Lower leg skin (tissue), 3 donors: ENCODE measurements at regions not wholly inside any gene's neighbourhood (a gene's known extent, or its start where the extent isn't known, plus 50 kb on each side); places are given as distances from the start of the nearest gene placed in this dataset.

Source experiments
- CTCF ChIP-seq, 3 donors: fragments of 450-650 bp; IDR thresholded peaks; one replicate each; pipeline ENCODE4 v1.5.1; 2016; ENCODE audit warnings: antibody characterized with exemption in 3 of 3, mild to moderate bottlenecking in 3 of 3, moderate library complexity in 2 of 3
- POLR2A ChIP-seq, 2 donors: fragments of 450-650 bp; IDR thresholded peaks; one replicate each; pipeline ENCODE4 v1.6.1; 2016 to 2017; ENCODE audit warnings: antibody characterized with exemption in 2 of 2, mild to moderate bottlenecking in 1 of 2, moderate library complexity in 1 of 2

GRCh38 chr10:64795847-64796246 is 1274.6 kb downstream of the REEP3 start:
- TF ChIP-seq CTCF (IDR thresholded peaks at IDR 0.05) (no peak), POLR2A (IDR thresholded peaks at IDR 0.05) (no peak)
